ENCODE measurements at regions not wholly inside any gene's neighbourhood (a gene's known extent, or its start where the extent isn't known, plus 50 kb on each side); places are given as distances from the start of the nearest gene placed in this dataset.

GRCh38 chr3:39558775-39559306, 91.4 kb downstream of the MOBP start:
- H3K36me3 ChIP-seq, result no peaks in the 10 kb centered on the region
- H3K27me3 ChIP-seq, result no peaks in the 10 kb centered on the region
- no peak overlapping the region for H3K4me3 ChIP-seq
- DNase-seq, result no peak
- no peak for ATAC-seq
- intact Hi-C loops (cut with DNase I), result no loop called here
- TF ChIP-seq CTCF (IDR thresholded peaks at IDR 0.05), result no peak
- no peaks in the 10 kb centered on the region for H3K4me1 ChIP-seq
- H3K9me3 ChIP-seq, result no peaks in the 10 kb centered on the region
- no peak overlapping the region for H3K27ac ChIP-seq

DNA sequence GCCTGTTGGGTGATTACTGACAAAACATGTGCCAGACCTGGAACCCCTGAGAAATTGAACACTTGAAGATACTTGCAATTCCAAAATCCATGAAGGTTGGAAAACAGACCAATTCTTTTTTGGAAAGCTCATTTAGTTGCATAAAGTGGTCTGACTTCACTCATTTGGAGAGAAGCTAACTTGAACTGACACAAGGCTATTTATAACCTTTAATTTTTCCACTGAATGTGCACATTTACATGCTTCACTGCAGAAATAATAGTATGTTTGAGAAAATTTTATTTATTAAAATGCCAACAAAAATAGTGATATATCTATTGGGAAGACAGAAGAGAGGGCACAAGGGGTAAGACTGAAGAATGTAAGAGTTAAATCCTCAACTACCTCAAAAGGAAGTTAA, 92.1 kb downstream of the MOBP start:
- no peak overlapping the region for H3K27ac ChIP-seq
- no peak overlapping the region for H3K4me3 ChIP-seq
- H3K4me1 ChIP-seq, result no peaks in the 10 kb centered on the region
- no peak for TF ChIP-seq CTCF (IDR thresholded peaks at IDR 0.05)
- H3K36me3 ChIP-seq, result no peaks in the 10 kb centered on the region
- intact Hi-C loops (cut with DNase I), result no loop called here
- H3K27me3 ChIP-seq, result no peaks in the 10 kb centered on the region
- DNase-seq, result no peak
- no peaks in the 10 kb centered on the region for H3K9me3 ChIP-seq
- ATAC-seq, result no peak

GRCh38 chr3:39568508-39568907, 101.0 kb downstream of the MOBP start:
- intact Hi-C loops (cut with DNase I), result no loop called here
- no peak for TF ChIP-seq CTCF (IDR thresholded peaks at IDR 0.05)
- Histone ChIP-seq H3K9me3 (no peaks in the 10 kb centered on the region), H3K4me1 (no peaks in the 10 kb centered on the region), H3K27ac (no peak overlapping the region), H3K36me3 (no peaks in the 10 kb centered on the region), H3K4me3 (no peak overlapping the region), H3K27me3 (no peaks in the 10 kb centered on the region)
- DNase-seq, result no peak
- no peak for ATAC-seq

GRCh38 chr3:39569095-39569494, 101.6 kb downstream of the MOBP start:
- H3K36me3 ChIP-seq, result no peaks in the 10 kb centered on the region
- intact Hi-C loops (cut with DNase I), result no loop called here
- H3K4me3 ChIP-seq, result no peak overlapping the region
- no peaks in the 10 kb centered on the region for H3K9me3 ChIP-seq
- no peak for TF ChIP-seq CTCF (IDR thresholded peaks at IDR 0.05)
- DNase-seq, result no peak
- ATAC-seq, result no peak
- H3K4me1 ChIP-seq, result no peaks in the 10 kb centered on the region
- H3K27ac ChIP-seq, result no peak overlapping the region
- no peaks in the 10 kb centered on the region for H3K27me3 ChIP-seq

- no peak overlapping the region for H3K4me3 ChIP-seq
- ATAC-seq, result no peak
- no peaks in the 10 kb centered on the region for H3K4me1 ChIP-seq
- no peaks in the 10 kb centered on the region for H3K27me3 ChIP-seq
- H3K36me3 ChIP-seq, result no peaks in the 10 kb centered on the region
- no peaks in the 10 kb centered on the region for H3K9me3 ChIP-seq
- no peak for DNase-seq
- H3K27ac ChIP-seq, result no peak overlapping the region
- TF ChIP-seq CTCF (IDR thresholded peaks at IDR 0.05), result no peak
- intact Hi-C loops (cut with DNase I), result no loop called here
These were observed 105.9 kb downstream of the MOBP start for GRCh38 chr3:39573392-39573791.
